ENCODE measurements at regions not wholly inside any gene's neighbourhood (a gene's known extent, or its start where the extent isn't known, plus 50 kb on each side); places are given as distances from the start of the nearest gene placed in this dataset.
"Not testable (repeated sequence)": the region's sequence is repeated elsewhere in the genome, so short reads cannot be mapped to it uniquely, and the experiment has no call there.

GRCh38 chr10:56104923-56105322 lies 256.1 kb downstream of the ZWINT start:
- intact Hi-C loops (cut with micrococcal nuclease) = no loop called here

GRCh38 chr10:56104487-56104886 lies 256.6 kb downstream of the ZWINT start:
- intact Hi-C loops (cut with micrococcal nuclease) = no loop called here

GRCh38 chr10:56096226-56096517 lies 264.9 kb downstream of the ZWINT start:
- intact Hi-C loops (cut with micrococcal nuclease) = no loop called here

- intact Hi-C loops (cut with micrococcal nuclease) = no loop called here
Measured at GRCh38 chr10:56095506-56096225, 265.4 kb downstream of the ZWINT start.

- intact Hi-C loops (cut with micrococcal nuclease) = not testable (repeated sequence)
Measured at GRCh38 chr10:56093645-56094044, 267.4 kb downstream of the ZWINT start.

GRCh38 chr10:56091872-56092271 lies 269.2 kb downstream of the ZWINT start:
- intact Hi-C loops (cut with micrococcal nuclease) = no loop called here

GRCh38 chr10:56090914-56091540 lies 270.0 kb downstream of the ZWINT start:
- intact Hi-C loops (cut with micrococcal nuclease) = no loop called here

- intact Hi-C loops (cut with micrococcal nuclease) = no loop called here
Measured at GRCh38 chr10:56085406-56086122, 275.5 kb downstream of the ZWINT start.

GRCh38 chr10:56082169-56082568 lies 278.9 kb downstream of the ZWINT start:
- intact Hi-C loops (cut with micrococcal nuclease) = no loop called here

GRCh38 chr10:56068473-56069263 lies 292.4 kb downstream of the ZWINT start:
- intact Hi-C loops (cut with micrococcal nuclease) = no loop called here

- intact Hi-C loops (cut with micrococcal nuclease) = no loop called here
Measured at GRCh38 chr10:56068040-56068439, 293.0 kb downstream of the ZWINT start.

GRCh38 chr10:56063642-56064041 lies 297.4 kb downstream of the ZWINT start:
- intact Hi-C loops (cut with micrococcal nuclease) = no loop called here

GRCh38 chr10:56057860-56058259 lies 303.2 kb downstream of the ZWINT start:
- intact Hi-C loops (cut with micrococcal nuclease) = no loop called here

GRCh38 chr10:56035489-56035888 lies 325.6 kb downstream of the ZWINT start:
- intact Hi-C loops (cut with micrococcal nuclease) = no loop called here

GRCh38 chr10:56028298-56029132 lies 332.5 kb downstream of the ZWINT start:
- intact Hi-C loops (cut with micrococcal nuclease) = no loop called here

GRCh38 chr10:56012101-56012500 lies 349.0 kb downstream of the ZWINT start:
- intact Hi-C loops (cut with micrococcal nuclease) = no loop called here

- intact Hi-C loops (cut with micrococcal nuclease) = no loop called here
Measured at GRCh38 chr10:56003555-56003954, 357.5 kb downstream of the ZWINT start.

- intact Hi-C loops (cut with micrococcal nuclease) = no loop called here
Measured at GRCh38 chr10:55989188-55989587, 371.9 kb downstream of the ZWINT start.

- intact Hi-C loops (cut with micrococcal nuclease) = no loop called here
Measured at GRCh38 chr10:55979203-55979602, 381.9 kb downstream of the ZWINT start.

GRCh38 chr10:55966101-55966500 lies 395.0 kb downstream of the ZWINT start:
- intact Hi-C loops (cut with micrococcal nuclease) = no loop called here

- intact Hi-C loops (cut with micrococcal nuclease) = no loop called here
Measured at GRCh38 chr10:55943403-55943802, 417.7 kb downstream of the ZWINT start.

All from T-helper 1 cell treated with Interleukin-12 subunit alpha and Interleukin-12 subunit beta and Interleukin-4 antibody, amounts not matched to agents 30 ng/mL and 1 ng/mL, for 36 hours (primary cell).